K562 (cell line): ENCODE measurements at regions not wholly inside any gene's neighbourhood (a gene's known extent, or its start where the extent isn't known, plus 50 kb on each side); places are given as distances from the start of the nearest gene placed in this dataset.

Experiments
- BACH1 ChIP-seq: fragments of 200-800 bp; sonication (Bioruptor generic); IDR thresholded peaks from 2 replicates; pipeline ENCODE4 v1.6.1; 2016; ENCODE audit warnings: missing genetic modification characterization, missing compliant biosample characterization
- DACH1 ChIP-seq: fragments of 450-650 bp; IDR thresholded peaks from 2 replicates; pipeline ENCODE4 v1.6.1; 2018; ENCODE audit not compliant: partially characterized antibody
- GTF2E2 ChIP-seq: fragments of 200-800 bp; sonication (Bioruptor generic); IDR thresholded peaks from 2 replicates; pipeline ENCODE4 v1.6.1; 2016; ENCODE audit warnings: missing genetic modification characterization, missing compliant biosample characterization
- HMG20A ChIP-seq: fragments of 450-650 bp; formaldehyde crosslinking; conservative IDR thresholded peaks from 2 replicates; pipeline ENCODE4 v1.4.0; 2020; ENCODE audit warnings: mild to moderate bottlenecking, mixed read lengths
- MAFF ChIP-seq: IDR thresholded peaks from 2 replicates; pipeline ENCODE4 v1.6.1; 2012; ENCODE audit warnings: low read length, improper control_type of control experiment
- MAFG ChIP-seq: fragments of 450-650 bp; conservative IDR thresholded peaks from 2 replicates; pipeline ENCODE4 v1.6.1; 2016; ENCODE audit warnings: missing genetic modification characterization, missing compliant biosample characterization
- NBN ChIP-seq: fragments of 450-650 bp; IDR thresholded peaks from 2 replicates; pipeline ENCODE4 v1.6.1; 2016; ENCODE audit warnings: low read depth, mild to moderate bottlenecking
- RCOR1 ChIP-seq, 2 experiments: IDR thresholded peaks; 2 replicates each; pipeline ENCODE4 v1.6.1; 2012; ENCODE audit warnings: low read depth in 2 of 2, low read length in 2 of 2, borderline replicate concordance in 1 of 2, improper control_type of control experiment in 1 of 2
- RUNX1 ChIP-seq: sonication (generic); IDR thresholded peaks from 2 replicates; pipeline ENCODE4 v1.6.1; 2016; ENCODE audit warnings: antibody characterized with exemption, low read depth
- STAT6 ChIP-seq: sonication (generic); formaldehyde crosslinking; IDR thresholded peaks from 2 replicates; pipeline ENCODE4 v1.8.1; 2023; ENCODE audit warnings: mild to moderate bottlenecking, missing genetic modification reagents
- TAF7 ChIP-seq: fragments of 450-650 bp; IDR thresholded peaks from 2 replicates; pipeline ENCODE4 v1.6.1; 2016; ENCODE audit warnings: missing genetic modification characterization, missing compliant biosample characterization
- TRIM25 ChIP-seq: fragments of 450-650 bp; IDR thresholded peaks from 2 replicates; pipeline ENCODE4 v1.7.0; 2016; ENCODE audit warnings: borderline replicate concordance
- ZFP91 ChIP-seq: sonication (generic); formaldehyde crosslinking; IDR thresholded peaks from 2 replicates; pipeline ENCODE4 v1.8.0; 2022; ENCODE audit warnings: mild to moderate bottlenecking, missing genetic modification reagents
- ZNF512 ChIP-seq: IDR thresholded peaks from 2 replicates; pipeline ENCODE4 v1.6.1; 2016; ENCODE audit warnings: missing genetic modification characterization, missing compliant biosample characterization
- ZNF668 ChIP-seq: fragments of 250-450 bp; sonication (Bioruptor Pico); IDR thresholded peaks from 2 replicates; pipeline ENCODE4 v1.8.0; 2022; ENCODE audit warnings: mild to moderate bottlenecking, inconsistent platforms
- ZNF696 ChIP-seq: fragments of 250-450 bp; sonication (Bioruptor Pico); conservative IDR thresholded peaks from 2 replicates; pipeline ENCODE4 v1.4.0; 2020; ENCODE audit warnings: mild to moderate bottlenecking, moderate library complexity
- ZNF740 ChIP-seq, 3 experiments: fragments of 200-800 bp in 1 of 3; sonication (Bioruptor generic) in 1 of 3; sonication (generic) in 1 of 3; formaldehyde crosslinking in 1 of 3; IDR thresholded peaks; 2 replicates each; pipeline versions ENCODE4 v1.6.1 to v1.8.0; 2016 to 2022; ENCODE audit warnings: mild to moderate bottlenecking in 2 of 3, missing compliant biosample characterization in 2 of 3, missing genetic modification characterization in 2 of 3, missing genetic modification reagents in 1 of 3
- TF ChIP-seq, protein P1 (sequence below): sonication (generic); formaldehyde crosslinking; IDR thresholded peaks from 2 replicates; pipeline ENCODE4 v1.9.0; 2022; ENCODE audit warnings: mild to moderate bottlenecking, missing genetic modification reagents

DNA sequence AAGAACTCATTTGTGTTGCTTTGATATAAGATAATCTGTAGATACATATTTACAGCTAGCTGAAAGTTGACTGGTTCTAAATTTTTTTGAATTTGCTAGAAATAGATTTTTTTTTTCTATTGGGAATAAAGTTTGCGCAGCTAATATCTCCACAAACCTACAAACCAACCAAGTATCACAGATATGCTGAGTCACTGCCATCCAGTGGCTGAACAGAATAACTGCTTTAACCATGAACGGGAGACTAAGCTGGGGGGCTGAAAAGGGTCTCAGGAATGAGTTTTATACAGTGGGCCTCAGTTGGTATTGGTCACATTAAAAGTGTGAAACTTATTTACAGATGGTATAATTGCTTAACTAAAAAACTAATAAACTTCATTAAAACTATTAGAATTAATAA is 326.7 kb upstream of the CNR1 start (continued):
- TF ChIP-seq TRIM25: no peak
- TF ChIP-seq ZNF740 (CRISPR knock-in tag; IDR thresholded peaks at IDR 0.05): no peak
- TF ChIP-seq ZNF740 (tag; IDR thresholded peaks at IDR 0.05): no peak
- TF ChIP-seq ZNF696 (CRISPR knock-in tag): no peak
- TF ChIP-seq TAF7 (tag): no peak
- TF ChIP-seq, protein P1, sequence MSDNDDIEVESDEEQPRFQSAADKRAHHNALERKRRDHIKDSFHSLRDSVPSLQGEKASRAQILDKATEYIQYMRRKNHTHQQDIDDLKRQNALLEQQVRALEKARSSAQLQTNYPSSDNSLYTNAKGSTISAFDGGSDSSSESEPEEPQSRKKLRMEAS (CRISPR knock-in tag): no peak
- TF ChIP-seq ZNF512 (tag): no peak
- peak; percentile 42 for TF ChIP-seq DACH1
- peak; percentile 93 for TF ChIP-seq MAFG
- no peak for TF ChIP-seq GTF2E2 (tag)
- TF ChIP-seq STAT6: no peak
- TF ChIP-seq BACH1 (tag): no peak
- no peak for TF ChIP-seq NBN
- no peak for TF ChIP-seq ZFP91 (CRISPR knock-in tag)
- peak; percentile 88 for TF ChIP-seq MAFF
- TF ChIP-seq RUNX1: no peak
- TF ChIP-seq RCOR1 (IDR thresholded peaks at IDR 0.05; ENCODE audit: borderline replicate concordance in 1 of 2, low read depth in 2 of 2, low read length in 2 of 2): no peak
- TF ChIP-seq ZNF668 (CRISPR knock-in tag): no peak
- TF ChIP-seq HMG20A: no peak
